Ecto neural progenitor cell (in vitro differentiated cells): ENCODE measurements at regions not wholly inside any gene's neighbourhood (a gene's known extent, or its start where the extent isn't known, plus 50 kb on each side); places are given as distances from the start of the nearest gene placed in this dataset.
"Not testable (repeated sequence)": the region's sequence is repeated elsewhere in the genome, so short reads cannot be mapped to it uniquely, and the experiment has no call there.

ENCODE experiments used
- DNase-seq: peaks from one replicate; pipeline ENCODE4 v3.0.0-alpha.2; 2018; ENCODE audit warnings: low spot score

DNA sequence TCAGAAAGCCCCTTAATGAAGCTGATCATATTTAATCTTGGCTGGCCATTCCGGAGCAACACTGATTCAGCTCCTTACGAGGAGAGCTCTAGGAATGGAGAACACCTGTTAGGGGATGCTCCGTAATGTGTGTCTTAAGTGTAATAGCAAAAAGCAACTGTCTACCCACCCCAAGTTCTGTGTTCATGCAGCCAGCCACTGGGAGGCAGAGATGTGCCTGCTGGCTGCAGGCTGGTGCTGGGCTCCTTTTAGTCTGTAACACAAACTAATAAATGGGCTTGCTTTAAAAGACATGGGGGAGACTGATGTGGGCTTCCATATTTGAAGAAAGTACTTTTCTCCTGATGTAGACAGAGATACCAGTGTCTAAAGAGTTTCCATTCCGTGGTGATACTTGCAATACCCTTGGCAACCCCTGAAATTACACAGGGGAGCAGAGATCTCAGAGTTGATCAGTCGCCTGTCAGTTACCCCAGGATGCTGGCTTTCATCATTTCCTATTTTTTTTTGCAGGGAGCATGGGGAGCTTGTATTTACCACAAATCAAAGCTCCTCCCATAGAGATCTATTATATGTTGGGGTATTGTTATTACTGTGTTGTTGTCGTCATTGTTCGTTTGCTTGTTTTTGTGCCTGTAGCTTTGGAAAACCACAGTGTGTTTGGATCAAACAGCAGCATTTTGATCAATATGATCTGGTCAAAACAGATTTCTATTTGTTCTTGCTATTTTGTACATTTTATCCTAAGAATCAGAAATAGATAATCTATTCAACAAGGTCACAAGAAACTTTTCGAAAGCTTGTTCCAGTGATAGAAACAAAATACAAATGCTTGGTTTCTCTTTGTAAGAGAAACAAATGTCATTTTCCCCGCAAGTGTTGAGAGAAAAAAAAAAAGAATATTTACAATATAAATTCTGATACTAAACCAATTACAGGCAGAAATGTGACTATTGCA lies 65.8 kb downstream of the MTX3 start:
- DNase-seq = no peak

DNA sequence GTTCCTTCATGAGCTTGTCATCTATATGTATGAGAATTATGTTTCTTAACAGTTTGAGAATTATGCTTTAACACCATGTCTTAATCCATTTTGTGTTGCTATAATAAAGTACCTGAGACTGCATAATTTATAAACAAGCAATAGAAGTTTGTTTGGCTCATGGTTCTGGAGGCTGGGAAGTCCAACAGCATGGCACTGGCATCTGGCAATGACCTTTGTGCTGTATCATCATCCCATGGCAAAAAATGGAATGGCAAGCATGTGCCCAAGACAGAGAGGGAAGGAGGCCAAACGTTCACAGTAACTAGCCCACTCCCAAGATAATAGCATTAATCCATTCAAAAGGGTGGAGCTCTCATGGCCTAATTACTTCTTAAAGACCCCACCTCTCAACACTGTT lies 67.6 kb downstream of the MTX3 start:
- DNase-seq = no peak

DNA sequence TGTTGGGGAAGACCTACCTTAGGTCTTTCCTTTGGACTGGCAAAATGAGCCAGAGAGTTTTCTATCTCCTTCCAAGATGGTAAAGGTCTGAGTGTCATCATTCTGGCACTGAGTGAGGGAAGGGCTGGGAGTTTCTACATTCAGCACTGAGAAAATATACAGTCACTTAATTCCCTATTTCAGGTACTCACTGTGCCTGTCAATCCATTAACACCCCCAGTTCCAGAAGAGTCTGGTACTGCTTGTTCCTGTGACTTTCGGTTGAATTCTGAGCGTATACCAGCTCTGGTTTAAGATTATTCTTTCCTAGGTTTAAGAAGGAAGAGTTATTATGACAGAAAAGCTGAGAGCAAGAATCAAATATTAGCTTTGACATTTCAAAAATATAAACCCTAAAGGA lies 68.4 kb downstream of the MTX3 start:
- DNase-seq = no peak

DNA sequence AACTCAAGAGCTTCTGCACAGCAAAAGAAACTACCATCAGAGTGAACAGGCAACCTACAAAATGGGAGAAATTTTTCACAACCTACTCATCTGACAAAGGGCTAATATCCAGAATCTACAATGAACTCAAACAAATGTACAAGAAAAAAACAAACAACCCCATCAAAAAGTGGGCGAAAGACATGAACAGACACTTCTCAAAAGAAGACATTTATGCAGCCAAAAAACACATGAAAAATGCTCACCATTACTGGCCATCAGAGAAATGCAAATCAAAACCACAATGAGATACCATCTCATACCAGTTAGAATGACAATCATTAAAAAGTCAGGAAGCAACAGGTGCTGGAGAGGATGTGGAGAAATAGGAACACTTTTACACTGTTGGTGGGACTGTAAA lies 83.6 kb downstream of the MTX3 start:
- DNase-seq = not testable (repeated sequence)

DNA sequence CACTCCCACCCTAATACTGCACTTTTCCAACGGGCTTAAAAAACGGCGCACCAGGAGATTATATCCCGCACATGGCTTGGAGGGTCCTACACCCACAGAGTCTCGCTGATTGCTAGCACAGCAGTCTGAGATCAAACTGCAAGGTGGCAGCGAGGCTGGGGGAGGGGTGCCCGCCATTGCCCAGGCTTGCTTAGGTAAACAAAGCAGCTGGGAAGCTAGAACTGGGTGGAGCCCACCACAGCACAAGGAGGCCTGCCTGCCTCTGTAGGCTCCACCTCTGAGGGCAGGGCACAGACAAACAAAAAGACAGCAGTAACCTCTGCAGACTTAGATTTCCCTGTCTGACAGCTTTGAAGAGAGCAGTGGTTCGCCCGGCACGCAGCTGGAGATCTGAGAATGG lies 88.5 kb downstream of the MTX3 start:
- not testable (repeated sequence) for DNase-seq

DNA sequence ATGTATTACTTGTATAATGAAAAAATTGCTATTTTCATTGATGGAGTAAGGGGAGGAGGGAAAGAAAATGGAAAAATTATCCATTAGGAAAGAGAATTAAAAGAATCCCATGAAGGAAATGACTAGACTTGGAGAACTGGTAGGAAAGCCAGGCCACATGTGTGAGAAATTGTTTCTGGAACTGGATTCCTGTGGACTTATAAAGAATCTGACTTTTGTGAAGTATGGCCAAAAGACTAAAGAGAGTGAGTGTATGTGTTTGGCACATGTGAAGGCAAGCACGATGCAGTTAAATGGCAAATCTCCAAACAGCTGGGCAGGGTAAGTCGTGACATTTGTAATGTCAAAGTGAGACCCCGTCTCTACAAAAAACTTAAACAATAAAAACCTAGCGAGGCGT lies 89.4 kb downstream of the MTX3 start:
- DNase-seq = no peak

DNA sequence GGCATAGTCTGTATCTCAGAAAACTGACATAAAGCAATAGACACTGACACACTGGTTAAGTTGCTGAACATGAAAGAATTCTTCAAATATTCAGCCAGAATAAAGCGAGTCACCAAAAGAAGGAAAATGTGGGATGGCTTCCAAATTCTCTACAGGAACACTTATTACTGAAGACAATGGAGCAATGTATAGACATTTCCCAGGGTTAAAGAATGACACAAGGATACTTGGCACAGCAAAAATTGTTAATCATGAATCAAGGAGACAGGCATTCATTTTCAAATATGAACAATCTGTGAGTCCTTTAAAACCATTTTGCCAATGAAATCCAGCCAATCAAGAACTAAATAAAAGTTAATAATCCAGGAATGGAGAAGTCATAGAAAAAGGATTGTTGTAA lies 92.5 kb downstream of the MTX3 start:
- no peak for DNase-seq

DNA sequence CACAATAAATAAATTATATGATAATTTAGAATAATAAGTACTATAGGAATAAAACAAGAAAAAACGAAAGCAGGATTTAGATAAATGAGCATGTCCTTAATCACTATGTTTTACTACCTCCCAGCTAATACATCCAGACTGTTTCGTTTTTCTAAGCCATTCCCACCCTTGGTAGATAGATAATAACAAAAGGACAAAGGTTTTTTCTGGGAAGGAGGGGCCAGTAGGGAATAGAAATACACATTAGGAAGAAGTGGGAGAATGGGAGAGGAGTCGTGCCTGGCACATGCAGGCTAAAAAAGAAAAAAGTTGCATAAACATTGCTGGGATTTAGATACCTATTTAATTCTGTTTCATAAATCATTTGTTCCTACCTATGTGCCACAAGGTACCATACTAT lies 97.1 kb downstream of the MTX3 start:
- no peak for DNase-seq

DNA sequence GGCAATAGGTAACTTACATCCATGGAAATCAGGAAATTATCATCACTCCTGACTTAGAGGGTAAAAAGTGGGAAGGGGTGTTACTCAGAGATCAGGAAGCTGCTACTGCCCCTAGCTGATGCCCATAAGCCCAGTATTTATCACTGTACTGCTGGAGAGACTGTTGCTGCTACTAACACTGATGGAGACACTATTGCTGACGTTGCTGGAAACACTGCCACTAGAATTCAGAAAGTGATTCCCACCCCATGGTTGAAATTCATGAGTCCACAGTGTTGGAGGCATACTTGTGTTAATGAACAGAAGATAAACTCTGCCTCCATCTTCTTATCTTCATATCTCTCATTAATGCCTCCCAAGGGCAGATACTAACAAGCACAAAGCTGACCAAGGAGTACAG lies 97.6 kb downstream of the MTX3 start:
- DNase-seq = no peak

DNA sequence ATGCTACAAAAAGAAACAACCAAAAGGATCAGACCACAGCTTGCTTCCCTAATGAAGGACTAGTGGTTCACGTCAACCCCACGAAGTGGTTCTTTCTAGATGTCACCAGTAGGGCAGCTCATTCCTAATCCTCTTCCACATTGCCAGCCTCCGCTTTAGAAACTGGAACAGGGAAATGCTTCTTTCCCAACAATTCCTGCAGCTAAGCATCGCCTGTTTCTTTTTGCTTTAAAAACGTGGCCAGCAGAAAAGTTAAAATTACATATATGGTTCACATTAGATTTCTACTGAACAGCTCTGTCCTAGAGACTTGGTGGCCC lies 100.2 kb downstream of the MTX3 start:
- no peak for DNase-seq

DNA sequence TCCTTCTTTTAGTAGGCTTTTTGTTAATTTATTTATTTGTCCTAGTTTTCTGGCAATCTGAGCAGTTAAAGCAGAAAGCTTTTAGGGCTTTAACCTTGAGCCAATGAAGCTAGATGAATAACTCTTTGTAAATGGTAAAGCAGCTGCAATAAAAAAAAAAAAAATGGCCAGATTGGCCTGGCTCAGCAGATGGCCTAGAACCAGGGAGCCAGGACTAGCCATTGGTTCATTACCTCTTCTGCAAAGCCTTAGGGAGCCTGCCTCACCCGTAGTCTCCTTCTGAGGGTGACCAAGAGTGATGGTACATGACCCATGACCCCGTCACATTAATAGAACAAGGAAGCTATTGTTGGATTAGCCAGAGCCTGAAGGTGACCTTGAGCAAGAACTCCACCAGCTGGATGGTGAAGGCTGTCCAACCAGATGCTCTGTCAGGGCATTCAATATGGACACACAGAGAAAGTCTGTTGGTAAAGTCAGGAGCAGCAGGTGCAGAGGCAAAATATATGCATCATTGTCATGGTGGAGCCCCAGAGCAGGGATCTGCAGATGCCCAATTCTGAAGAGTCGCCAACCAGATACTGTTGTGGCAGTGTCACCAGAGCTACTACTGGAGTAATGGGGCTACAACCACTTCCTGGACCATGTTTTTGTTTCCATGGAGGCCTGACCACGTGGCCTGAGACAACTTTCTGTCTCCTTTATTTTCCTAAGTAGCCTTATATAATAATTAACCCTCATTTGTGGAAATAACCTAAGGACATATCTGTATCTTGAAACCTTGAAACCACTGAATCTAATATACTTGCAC lies 100.7 kb downstream of the MTX3 start:
- no peak for DNase-seq

DNA sequence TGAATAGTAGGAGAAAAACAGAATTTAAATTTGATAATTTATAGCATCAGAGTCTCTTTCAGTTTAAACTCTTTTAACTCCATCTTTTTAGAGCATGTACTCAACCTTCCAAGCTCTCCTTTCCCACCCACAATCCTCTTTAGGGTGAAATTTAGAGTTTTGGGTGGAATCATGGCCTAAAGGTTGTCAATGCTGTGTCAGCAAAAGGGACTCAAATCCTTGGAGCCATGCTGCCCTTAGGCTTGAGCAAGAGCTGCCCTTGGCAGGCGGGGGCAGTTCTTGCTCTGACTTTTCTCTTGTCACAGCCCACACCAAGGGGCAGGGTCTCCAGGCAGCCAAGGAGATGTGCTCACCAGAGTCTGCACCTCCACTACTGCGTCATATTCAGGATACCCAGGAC lies 102.4 kb downstream of the MTX3 start:
- no peak for DNase-seq

DNA sequence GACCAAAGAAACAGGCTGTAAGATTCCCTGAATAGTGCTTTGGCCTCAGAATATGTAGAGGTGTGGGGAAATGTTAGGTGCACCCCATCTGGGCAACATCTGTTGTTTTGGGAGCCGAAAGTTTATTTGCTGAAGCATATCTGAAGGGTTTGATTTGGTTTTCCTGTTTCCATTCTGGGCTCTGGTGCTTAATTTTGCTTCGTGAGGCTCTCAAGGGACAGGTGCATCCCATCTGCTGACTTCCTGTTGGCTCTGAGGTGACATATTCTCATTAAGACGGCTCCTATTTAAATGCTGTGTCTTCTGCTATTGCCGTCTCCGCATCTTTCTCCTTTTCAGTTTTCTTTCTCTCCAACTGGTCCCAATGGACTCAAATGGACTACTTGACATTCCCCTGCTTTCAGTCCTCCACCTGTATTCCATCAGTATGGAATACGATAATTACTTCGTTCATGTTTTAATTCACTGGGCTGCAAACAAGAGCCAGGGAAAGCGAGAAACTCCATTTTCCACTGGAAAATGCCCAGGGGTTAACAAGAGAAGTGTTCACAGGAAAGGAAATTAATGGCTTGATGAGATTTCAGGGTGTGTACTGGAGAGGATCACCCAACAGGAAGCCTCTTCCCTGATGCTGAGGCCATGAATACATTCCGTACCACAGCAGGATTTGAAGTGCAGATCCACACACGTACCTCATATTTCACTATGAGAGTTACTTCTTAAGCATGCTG lies 104.0 kb downstream of the MTX3 start:
- no peak for DNase-seq

DNA sequence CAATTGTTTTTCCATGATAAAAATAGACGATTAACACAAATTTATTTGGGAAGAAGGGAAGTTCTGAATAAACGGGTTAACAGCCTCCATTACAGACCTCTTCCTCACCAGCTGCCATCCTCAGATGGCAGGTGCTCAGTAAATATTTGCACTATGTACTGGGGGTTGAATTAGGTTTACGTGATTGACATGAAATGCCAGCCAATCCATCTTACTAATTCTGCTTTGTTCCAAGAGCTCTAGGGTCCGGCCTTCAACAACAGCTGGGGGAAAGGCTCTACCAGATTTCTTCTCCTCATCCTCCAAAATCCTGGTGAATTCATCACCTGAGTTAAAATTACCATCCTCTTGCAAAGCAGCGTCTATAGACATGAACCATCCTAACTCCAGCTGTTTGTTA lies 104.6 kb downstream of the MTX3 start:
- DNase-seq = no peak

DNA sequence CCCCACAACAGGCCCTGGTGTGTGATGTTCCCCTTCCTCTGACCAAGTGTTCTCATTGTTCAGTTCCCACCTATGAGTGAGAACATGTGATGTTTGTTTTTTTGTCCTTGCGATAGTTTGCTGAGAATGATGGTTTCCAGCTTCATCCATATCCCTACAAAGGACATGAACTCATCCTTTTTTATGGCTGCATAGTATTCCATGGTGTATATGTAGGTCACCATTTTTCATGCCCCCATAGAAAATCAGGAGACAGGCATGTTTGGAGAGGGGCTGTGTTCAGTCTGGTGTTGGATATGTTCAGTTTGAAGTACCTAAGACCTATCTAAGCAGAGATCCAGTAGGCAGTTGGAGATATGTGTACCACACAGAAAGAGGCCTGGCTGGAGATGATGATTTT lies 111.2 kb downstream of the MTX3 start:
- not testable (repeated sequence) for DNase-seq

DNA sequence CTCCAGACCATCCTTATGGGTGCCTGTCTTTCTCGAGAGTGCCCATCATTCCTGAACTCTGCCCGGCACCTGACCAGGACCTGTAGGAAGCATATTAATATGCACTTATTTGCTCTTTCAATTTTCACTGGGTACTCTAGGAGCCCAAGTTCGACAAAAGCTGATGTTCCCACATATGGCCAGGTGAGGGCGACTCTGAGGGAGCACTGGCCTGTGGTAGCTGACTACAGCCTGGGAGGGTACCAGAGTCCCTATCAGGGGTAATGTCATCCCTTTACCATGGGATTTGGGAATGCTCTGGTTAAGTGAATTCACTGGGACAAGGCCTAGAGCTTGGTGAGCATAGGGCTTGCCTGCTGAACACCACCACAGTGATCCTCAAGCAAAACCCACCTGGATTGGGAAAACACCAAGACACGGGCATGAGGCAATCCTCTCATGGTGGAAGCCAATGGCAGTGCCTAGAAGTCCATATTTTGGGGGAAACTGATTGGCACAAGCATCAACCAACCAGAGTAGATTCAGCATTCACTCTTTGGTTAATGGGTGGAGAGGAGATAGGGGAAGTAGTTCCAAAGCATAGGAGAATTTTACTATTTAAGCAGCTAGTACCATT lies 112.2 kb downstream of the MTX3 start:
- peak; percentile 58 for DNase-seq

DNA sequence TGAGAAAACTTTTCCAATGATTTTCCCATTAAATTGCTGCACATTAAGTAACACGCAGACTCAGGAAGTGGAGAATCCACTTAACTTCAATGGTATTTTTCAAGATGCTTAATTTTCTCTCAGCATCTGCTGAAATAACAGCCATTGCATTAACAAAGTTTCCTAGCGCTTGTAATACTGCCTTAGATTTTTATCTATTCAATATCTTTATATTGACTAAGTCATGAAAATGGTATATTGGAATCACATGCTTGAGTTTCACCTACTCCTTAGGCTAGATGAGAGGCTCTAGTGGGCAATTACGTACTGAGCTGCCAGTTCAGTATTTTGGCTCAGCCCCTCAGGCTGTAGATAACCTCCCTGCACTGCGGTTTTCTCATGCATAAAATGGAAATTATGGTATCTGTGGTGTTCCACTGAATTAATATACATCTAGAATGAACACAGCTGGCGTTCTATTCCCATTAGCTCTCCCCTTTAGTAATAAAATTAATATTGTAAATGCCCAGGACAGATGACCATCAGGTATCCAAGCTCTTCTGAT lies 112.9 kb downstream of the MTX3 start:
- no peak for DNase-seq

DNA sequence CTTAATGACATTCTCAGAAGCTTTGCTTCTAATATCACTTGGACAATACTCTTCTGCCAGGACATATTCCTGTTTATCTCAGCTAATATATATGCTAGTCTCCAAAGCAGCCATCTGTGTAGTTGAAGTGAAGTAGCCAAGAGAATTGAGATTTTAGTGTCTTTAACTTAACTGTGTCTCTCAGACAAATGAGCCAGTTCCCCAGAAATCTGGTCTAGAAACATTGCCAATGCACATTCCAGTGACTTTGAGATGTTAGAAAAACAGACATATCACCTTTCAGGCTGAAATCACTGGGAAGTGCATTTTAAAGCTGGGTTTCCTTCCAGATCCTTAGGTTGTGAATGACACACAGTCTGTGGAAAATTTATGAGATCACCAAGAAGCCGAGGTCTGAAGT lies 114.6 kb downstream of the MTX3 start:
- no peak for DNase-seq

DNA sequence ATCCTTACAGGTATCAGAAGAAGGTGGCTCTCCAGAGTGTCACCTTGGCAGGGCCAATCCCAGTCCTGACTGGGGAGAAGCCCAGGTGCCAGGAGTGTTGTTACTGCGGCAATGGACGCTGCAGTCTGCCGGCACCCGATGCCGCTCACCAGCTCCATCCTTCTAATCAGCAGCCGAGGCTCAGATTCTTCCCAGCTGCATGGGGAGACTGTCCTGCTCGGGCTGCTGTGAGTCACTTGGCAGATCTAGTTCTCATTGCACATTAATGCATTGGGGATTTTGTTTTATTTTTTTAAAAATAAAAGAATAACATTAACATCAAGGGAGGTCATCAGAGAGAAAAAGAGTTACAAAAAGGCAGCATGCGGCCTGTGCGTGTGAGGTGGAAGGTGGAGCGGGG lies 115.8 kb downstream of the MTX3 start:
- no peak for DNase-seq

DNA sequence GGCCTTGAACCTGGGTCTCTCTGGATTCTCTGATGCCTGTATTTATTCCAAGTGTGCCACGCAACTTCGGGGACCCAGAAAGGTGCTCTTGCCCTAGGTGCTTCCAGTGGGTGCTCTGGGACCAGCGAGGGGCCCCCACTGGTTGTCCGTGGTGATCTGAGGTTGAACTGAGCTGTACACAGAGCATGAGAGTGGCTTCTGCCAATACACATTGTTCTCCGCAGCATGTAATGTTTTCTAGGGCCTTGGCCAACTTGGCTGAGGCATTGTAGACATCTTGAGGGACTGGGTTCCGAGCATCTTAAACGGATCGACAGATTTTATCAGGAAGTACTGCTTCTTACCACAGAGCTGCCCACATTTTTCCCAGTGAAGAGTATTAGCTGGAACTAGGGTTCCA lies 117.9 kb downstream of the MTX3 start:
- no peak for DNase-seq

DNA sequence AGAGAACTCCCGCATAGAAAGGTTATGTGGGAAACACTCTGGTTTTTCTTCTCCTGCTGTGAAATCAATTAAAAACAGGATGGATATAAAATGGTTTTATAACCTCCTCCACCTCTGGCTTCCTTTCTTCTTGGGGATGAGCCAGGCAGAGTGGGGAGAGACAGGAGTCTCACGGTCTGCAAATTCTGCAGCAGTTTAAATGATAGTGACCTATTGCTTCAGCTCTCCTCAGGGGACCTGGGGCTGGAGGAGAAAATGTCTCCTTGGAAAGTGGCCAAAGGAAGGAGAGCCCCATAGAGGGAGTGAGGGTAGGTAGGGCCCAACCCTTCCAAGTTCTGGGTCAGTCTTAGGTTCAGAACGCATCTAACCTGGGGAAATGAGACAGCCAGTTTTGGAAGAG lies 118.8 kb downstream of the MTX3 start:
- DNase-seq = no peak
